HCT116 (cell line): ENCODE measurements at regions not wholly inside any gene's neighbourhood (a gene's known extent, or its start where the extent isn't known, plus 50 kb on each side); places are given as distances from the start of the nearest gene placed in this dataset.

Source experiments
- ATAC-seq: fragments of 200-7000 bp; cut with Tn5 transposase; 2 replicates; pipeline ENCODE4 v1.9.1; 2020; ENCODE audit warnings: mild to moderate bottlenecking, moderate library complexity
- BruUV-seq: library from RNA; stranded (reverse); fragments of 400-500 nt; replicated peaks from 2 replicates; lab custom pipeline; 2021; lab: Mats Ljungman, UMichigan
- CTCF ChIA-PET: fragments of 300-600 bp; sonication (Branson Sonifier 250); formaldehyde crosslinking; loops from one replicate; lab custom pipeline; 2021; ENCODE audit warnings: antibody characterized with exemption; lab: Charles Lee
- POLR2A ChIA-PET: fragments of 300-600, 350-600 bp; sonication (Branson Sonifier 250); formaldehyde crosslinking; loops from one replicate; lab custom pipeline; 2021; ENCODE audit warnings: antibody characterized with exemption; lab: Charles Lee
- RAD21 ChIA-PET, 2 experiments: fragments of 300-600 bp; sonication (Branson Sonifier 250); formaldehyde crosslinking; loops; one replicate each; lab custom pipeline; 2023; ENCODE audit warnings: low total read pairs in 2 of 2; ENCODE audit not compliant: uncharacterized antibody in 2 of 2, unreplicated experiment in 2 of 2, low non-redundant PET in 1 of 2; lab: Charles Lee
- DNase-seq: peaks from one replicate; pipeline ENCODE4 v3.0.0-alpha.2; 2010; ENCODE audit warnings: low read depth, low spot score
- H2AFZ ChIP-seq: fragments of 200-600 bp; shearing (Covaris generic), sonication (generic); 2 replicates; pipeline ENCODE4 v1.6.1; 2017; ENCODE audit warnings: low read depth, mixed run types, mixed read lengths, antibody characterized with exemption, low read length; ENCODE audit not compliant: poor library complexity, severe bottlenecking
- H3K27ac ChIP-seq: 2 replicates; pipeline ENCODE4 v1.5.1; 2012; ENCODE audit warnings: low read depth, low read length
- H3K27me3 ChIP-seq: fragments of 200-600 bp; sonication (generic); 2 replicates; pipeline ENCODE4 v1.6.1; 2016; ENCODE audit warnings: mixed run types, low read length, mixed read lengths; ENCODE audit not compliant: insufficient read depth
- H3K36me3 ChIP-seq, 2 experiments: fragments of 200-500 bp in 1 of 2; fragments of 200-600 bp in 1 of 2; sonication (Bioruptor generic) in 1 of 2; sonication (generic) in 1 of 2; 2 replicates each; pipeline versions ENCODE4 v1.5.1 to v1.6.1; 2014 to 2016; ENCODE audit warnings: low read length in 2 of 2, inconsistent platforms in 1 of 2, mixed read lengths in 1 of 2, mixed run types in 1 of 2; ENCODE audit not compliant: insufficient read depth in 2 of 2, control insufficient read depth in 1 of 2
- H3K4me1 ChIP-seq, 2 experiments: fragments of 200-600 bp in 1 of 2; sonication (generic) in 1 of 2; 2 replicates each; pipeline versions ENCODE4 v1.5.1 to v1.6.1; 2012 to 2017; ENCODE audit warnings: low read length in 2 of 2, inconsistent platforms in 1 of 2, mild to moderate bottlenecking in 1 of 2, mixed read lengths in 1 of 2, mixed run types in 1 of 2, moderate library complexity in 1 of 2; ENCODE audit not compliant: insufficient read depth in 2 of 2, control insufficient read depth in 1 of 2
- H3K4me2 ChIP-seq: fragments of 200-600 bp; sonication (generic); 2 replicates; pipeline ENCODE4 v1.6.1; 2017; ENCODE audit warnings: mixed run types, low read length, mixed read lengths
- H3K4me3 ChIP-seq, 2 experiments: fragments of 200-600 bp in 1 of 2; sonication (generic) in 1 of 2; replicated peaks in 1 of 2; 2 replicates each; pipeline ENCODE4 v1.5.1; 2011 to 2016; ENCODE audit warnings: low read length in 2 of 2, control low read depth in 1 of 2, low read depth in 1 of 2, mild to moderate bottlenecking in 1 of 2, mixed read lengths in 1 of 2, mixed run types in 1 of 2
- H3K79me2 ChIP-seq: fragments of 200-600 bp; sonication (generic); 2 replicates; pipeline ENCODE4 v1.6.1; 2017; ENCODE audit warnings: mild to moderate bottlenecking, mixed run types, low read length, moderate library complexity, mixed read lengths; ENCODE audit not compliant: insufficient read depth
- H3K9ac ChIP-seq: fragments of 200-600 bp; sonication (generic); 2 replicates; pipeline ENCODE4 v1.6.1; 2016; ENCODE audit warnings: low read length, mixed read lengths
- H3K9me2 ChIP-seq: fragments of 200-600 bp; sonication (generic), shearing (Covaris generic); 2 replicates; pipeline ENCODE4 v1.6.1; 2017; ENCODE audit warnings: mixed run types, mild to moderate bottlenecking, moderate library complexity; ENCODE audit not compliant: insufficient read depth
- H3K9me3 ChIP-seq, 2 experiments: fragments of 200-500 bp in 1 of 2; fragments of 200-600 bp in 1 of 2; sonication (Bioruptor generic) in 1 of 2; sonication (generic) in 1 of 2; 2 replicates each; pipeline ENCODE4 v1.6.1; 2014 to 2017; ENCODE audit warnings: low read length in 2 of 2, mixed read lengths in 2 of 2, inconsistent platforms in 1 of 2, low read depth in 1 of 2, mild to moderate bottlenecking in 1 of 2, mixed run types in 1 of 2, moderate library complexity in 1 of 2; ENCODE audit not compliant: control insufficient read depth in 1 of 2, insufficient read depth in 1 of 2
- H4K20me1 ChIP-seq: fragments of 200-600 bp; sonication (generic), shearing (Covaris generic); 2 replicates; pipeline ENCODE4 v1.6.1; 2017; ENCODE audit warnings: mixed run types, mild to moderate bottlenecking, moderate library complexity; ENCODE audit not compliant: insufficient read depth
- ATF3 ChIP-seq: IDR thresholded peaks from 2 replicates; pipeline ENCODE4 v1.6.1; 2012
- CBX3 ChIP-seq: IDR thresholded peaks from 2 replicates; pipeline ENCODE4 v1.6.1; 2012; ENCODE audit warnings: low read depth
- CEBPB ChIP-seq: IDR thresholded peaks from 2 replicates; pipeline ENCODE4 v1.6.1; 2012; ENCODE audit warnings: low read depth
- CTCF ChIP-seq, 3 experiments: fragments of 200-600 bp in 1 of 3; sonication (generic) in 1 of 3; IDR thresholded peaks in 2 of 3; conservative IDR thresholded peaks in 1 of 3; 2 replicates each; pipeline ENCODE4 v1.5.1; 2012 to 2017; ENCODE audit warnings: low read depth in 2 of 3, low read length in 2 of 3, antibody characterized with exemption in 1 of 3, borderline replicate concordance in 1 of 3, control low read depth in 1 of 3, mild to moderate bottlenecking in 1 of 3, mixed read lengths in 1 of 3, mixed run types in 1 of 3, moderate library complexity in 1 of 3; ENCODE audit not compliant: insufficient read depth in 1 of 3
- EGR1 ChIP-seq: IDR thresholded peaks from 2 replicates; pipeline ENCODE4 v1.6.1; 2012; ENCODE audit warnings: low read depth
- EZH2phosphoT487 ChIP-seq: fragments of 200-600 bp; IDR thresholded peaks from 2 replicates; pipeline ENCODE4 v1.6.1; 2018; ENCODE audit warnings: antibody characterized with exemption, borderline replicate concordance
- JUND ChIP-seq: IDR thresholded peaks from 2 replicates; pipeline ENCODE4 v1.6.1; 2012
- MAX ChIP-seq: IDR thresholded peaks from 2 replicates; pipeline ENCODE4 v1.6.1; 2012
- POLR2A ChIP-seq: IDR thresholded peaks from 2 replicates; pipeline ENCODE4 v1.7.0; 2011; ENCODE audit warnings: borderline replicate concordance; ENCODE audit not compliant: insufficient read depth, insufficient read length; ENCODE audit errors: extremely low read depth
- POLR2AphosphoS5 ChIP-seq: IDR thresholded peaks from 2 replicates; pipeline ENCODE4 v1.6.1; 2011; ENCODE audit warnings: mild to moderate bottlenecking, low read depth, low read length, moderate library complexity
- RAD21 ChIP-seq: IDR thresholded peaks from 2 replicates; pipeline ENCODE4 v1.6.1; 2012; ENCODE audit warnings: low read depth, mild to moderate bottlenecking
- SIN3A ChIP-seq: IDR thresholded peaks from 2 replicates; pipeline ENCODE4 v1.6.1; 2012; ENCODE audit warnings: low read depth
- TCF7L2 ChIP-seq: IDR thresholded peaks from 2 replicates; pipeline ENCODE4 v1.7.0; 2011; ENCODE audit warnings: borderline replicate concordance, inconsistent platforms; ENCODE audit not compliant: insufficient read depth, insufficient read length; ENCODE audit errors: extremely low read depth
- ZFX ChIP-seq: fragments of 450-650 bp; IDR thresholded peaks from 2 replicates; pipeline ENCODE4 v1.6.1; 2017
- intact Hi-C: fragments of 100-400 bp; cut with micrococcal nuclease; formaldehyde crosslinking; loops from 2 replicates; pipeline ENCODE4 v1.10.0; 2022

- H3K9ac ChIP-seq: no peak overlapping the region
- RAD21 ChIA-PET: no interaction called here
- intact Hi-C loops: no loop called here
- no peaks in the 10 kb centered on the region for H3K27me3 ChIP-seq
- no peaks in the 10 kb centered on the region for H3K79me2 ChIP-seq
- no peaks in the 10 kb centered on the region for H3K9me2 ChIP-seq
- no TSS peak for BruUV-seq
- no peaks in the 10 kb centered on the region for H4K20me1 ChIP-seq
- POLR2A ChIA-PET: no interaction called here
- CTCF ChIA-PET: no interaction called here
- no peak overlapping the region; a peak in 1 of 4 replicates for H3K4me3 ChIP-seq
- no peaks in the 10 kb centered on the region for H3K9me3 ChIP-seq
- ATAC-seq (no peak), DNase-seq (no peak)
- TF ChIP-seq POLR2AphosphoS5 (no peak), JUND (no peak), RAD21 (no peak), CEBPB (no peak), ATF3 (no peak), ZFX (no peak), CTCF (IDR thresholded peaks at IDR 0.05 in 2 of 3, conservative IDR thresholded peaks at IDR 0.05 in 1 of 3; ENCODE audit: borderline replicate concordance in 1 of 3, insufficient read depth in 1 of 3, low read depth in 2 of 3, low read length in 2 of 3) (no peak)
- peaks cover 0 to 12% of the 10 kb centered on the region in 2 experiments; a peak in 2 of 4 replicates for H3K4me1 ChIP-seq
- no peaks in the 10 kb centered on the region for H3K36me3 ChIP-seq
- no peak overlapping the region for H3K27ac ChIP-seq
- H3K4me2 ChIP-seq: peak overlapping the region; percentile 32
- H2AFZ ChIP-seq: no peak overlapping the region
Observed at GRCh38 chr15:77818484-77819047, 185.9 kb upstream of the LINGO1 start.

GRCh38 chr15:77817434-77817833, 184.7 kb upstream of the LINGO1 start:
- CTCF ChIA-PET: no interaction called here
- POLR2A ChIA-PET: no interaction called here
- Histone ChIP-seq H4K20me1 (no peaks in the 10 kb centered on the region), H3K4me2 (no peak overlapping the region), H3K27me3 (no peaks in the 10 kb centered on the region), H2AFZ (no peak overlapping the region), H3K9me3 (no peaks in the 10 kb centered on the region), H3K27ac (no peak overlapping the region), H3K36me3 (no peaks in the 10 kb centered on the region), H3K4me1 (peaks cover 0 to 12% of the 10 kb centered on the region in 2 experiments; a peak in 2 of 4 replicates), H3K9me2 (no peaks in the 10 kb centered on the region), H3K79me2 (no peaks in the 10 kb centered on the region), H3K9ac (no peak overlapping the region), H3K4me3 (no peak overlapping the region)
- BruUV-seq: no TSS peak
- no peak for DNase-seq
- RAD21 ChIA-PET: no interaction called here
- intact Hi-C loops: no loop called here
- ATAC-seq: no peak
- TF ChIP-seq POLR2AphosphoS5 (no peak), SIN3A (no peak), CEBPB (no peak), CBX3 (no peak), POLR2A (no peak), EGR1 (no peak), JUND (no peak), ATF3 (no peak), RAD21 (no peak), CTCF (IDR thresholded peaks at IDR 0.05 in 2 of 3, conservative IDR thresholded peaks at IDR 0.05 in 1 of 3; ENCODE audit: borderline replicate concordance in 1 of 3, insufficient read depth in 1 of 3, low read depth in 2 of 3, low read length in 2 of 3) (no peak), MAX (no peak), TCF7L2 (no peak), EZH2phosphoT487 (no peak)
